GM23248 (cell line): ENCODE measurements at regions not wholly inside any gene's neighbourhood (a gene's known extent, or its start where the extent isn't known, plus 50 kb on each side); places are given as distances from the start of the nearest gene placed in this dataset.

ENCODE experiments used
- DNase-seq: peaks from one replicate; pipeline ENCODE4 v3.0.0-alpha.2; 2015
- H2AFZ ChIP-seq: fragments of 200-600 bp; sonication (generic); 2 replicates; pipeline ENCODE4 v1.6.1; 2016; ENCODE audit warnings: antibody characterized with exemption
- H3F3A ChIP-seq: fragments of 200-600 bp; sonication (generic); 2 replicates; pipeline ENCODE4 v1.6.1; 2016; ENCODE audit warnings: mild to moderate bottlenecking, antibody characterized with exemption, mixed run types; ENCODE audit not compliant: insufficient read depth
- H3K27ac ChIP-seq: fragments of 200-600 bp; sonication (generic); 2 replicates; pipeline ENCODE4 v1.5.1; 2016; ENCODE audit warnings: mild to moderate bottlenecking
- H3K27me3 ChIP-seq: fragments of 200-600 bp; sonication (generic); replicated peaks from 2 replicates; pipeline ENCODE4 v1.6.1; 2016; ENCODE audit warnings: mild to moderate bottlenecking; ENCODE audit not compliant: insufficient read depth
- H3K36me3 ChIP-seq: fragments of 200-600 bp; sonication (generic); 2 replicates; pipeline ENCODE4 v1.6.1; 2016; ENCODE audit warnings: low read depth, mild to moderate bottlenecking
- H3K4me1 ChIP-seq: fragments of 200-600 bp; sonication (generic); 2 replicates; pipeline ENCODE4 v1.6.1; 2016; ENCODE audit warnings: mild to moderate bottlenecking; ENCODE audit not compliant: insufficient read depth
- H3K4me2 ChIP-seq: fragments of 200-600 bp; sonication (generic); one replicate; pipeline ENCODE4 v1.6.1; 2016; ENCODE audit warnings: mild to moderate bottlenecking; ENCODE audit not compliant: unreplicated experiment
- H3K4me3 ChIP-seq: fragments of 200-600 bp; sonication (generic); 2 replicates; pipeline ENCODE4 v1.5.1; 2016; ENCODE audit warnings: mild to moderate bottlenecking
- H3K79me2 ChIP-seq: fragments of 200-600 bp; sonication (generic); 2 replicates; pipeline ENCODE4 v1.6.1; 2016; ENCODE audit warnings: mild to moderate bottlenecking; ENCODE audit not compliant: insufficient read depth
- H3K9ac ChIP-seq: fragments of 200-600 bp; sonication (generic); 2 replicates; pipeline ENCODE4 v1.6.1; 2016; ENCODE audit warnings: mild to moderate bottlenecking
- H3K9me2 ChIP-seq: fragments of 200-600 bp; sonication (generic); 2 replicates; pipeline ENCODE4 v1.6.1; 2016; ENCODE audit warnings: mixed run types, mild to moderate bottlenecking, moderate library complexity; ENCODE audit not compliant: insufficient read depth
- H3K9me3 ChIP-seq: fragments of 200-600 bp; sonication (generic); one replicate; pipeline ENCODE4 v1.6.1; 2017; ENCODE audit warnings: low read depth
- H4K20me1 ChIP-seq: fragments of 200-600 bp; sonication (generic); 2 replicates; pipeline ENCODE4 v1.6.0; 2016; ENCODE audit not compliant: insufficient read depth
- EZH2 ChIP-seq: fragments of 200-600 bp; sonication (generic); IDR thresholded peaks from 2 replicates; pipeline ENCODE4 v1.6.1; 2018; ENCODE audit warnings: antibody characterized with exemption, mild to moderate bottlenecking; ENCODE audit not compliant: insufficient read depth, poor library complexity, severe bottlenecking
- EZH2phosphoT487 ChIP-seq: fragments of 200-600 bp; sonication (generic); IDR thresholded peaks from 2 replicates; pipeline ENCODE4 v1.6.1; 2018; ENCODE audit warnings: antibody characterized with exemption, moderate library complexity, mild to moderate bottlenecking, low read depth; ENCODE audit not compliant: insufficient read depth
- WGBS, 2 experiments: methylation state at CpG; one replicate each; pipeline ENCODE4 v1.1.6; 2015 to 2017; ENCODE audit warnings: low lambda C conversion rate in 2 of 2, low coverage in 1 of 2; ENCODE audit errors: missing lambda C conversion rate in 2 of 2; 5-methylcytosine and 5-hydroxymethylcytosine counted together
- in situ Hi-C: fragments of 300-500 bp; cut with MboI; formaldehyde crosslinking; loops from 2 replicates; pipeline ENCODE4 v1.15.0; 2020

- Histone ChIP-seq H3K4me3 (no peak overlapping the region), H3K36me3 (no peaks in the 10 kb centered on the region), H4K20me1 (no peaks in the 10 kb centered on the region), H3K9me2 (no peaks in the 10 kb centered on the region), H3K27me3 (no peaks in the 10 kb centered on the region), H3K4me1 (no peaks in the 10 kb centered on the region), H3F3A (no peaks in the 10 kb centered on the region), H3K9me3 (no peaks in the 10 kb centered on the region), H2AFZ (no peak overlapping the region), H3K4me2 (no peak overlapping the region), H3K9ac (no peak overlapping the region), H3K27ac (no peak overlapping the region), H3K79me2 (no peaks in the 10 kb centered on the region)
- in situ Hi-C loops: no loop called here
- TF ChIP-seq EZH2 (no peak), EZH2phosphoT487 (no peak)
- WGBS, 2 experiments: 33 to 42% methylated on average over 2 of the region's 2 CpGs
- DNase-seq: no peak
These were observed 82.2 kb upstream of the C9orf72 start for GRCh38 chr9:27655441-27655840.

- H3K9me2 ChIP-seq: no peaks in the 10 kb centered on the region
- no peak overlapping the region for H3K27ac ChIP-seq
- no peaks in the 10 kb centered on the region for H3K27me3 ChIP-seq
- TF ChIP-seq EZH2phosphoT487: no peak
- H3K79me2 ChIP-seq: no peaks in the 10 kb centered on the region
- no peaks in the 10 kb centered on the region for H3K9me3 ChIP-seq
- in situ Hi-C loops: no loop called here
- H3K4me3 ChIP-seq: no peak overlapping the region
- no peaks in the 10 kb centered on the region for H3F3A ChIP-seq
- H4K20me1 ChIP-seq: no peaks in the 10 kb centered on the region
- H3K36me3 ChIP-seq: no peaks in the 10 kb centered on the region
- no peak overlapping the region for H3K9ac ChIP-seq
- no peak overlapping the region for H2AFZ ChIP-seq
- no peaks in the 10 kb centered on the region for H3K4me1 ChIP-seq
- no peak for DNase-seq
- H3K4me2 ChIP-seq: no peak overlapping the region
- WGBS, 2 experiments: 23 to 37% methylated on average over 4 of the region's 4 CpGs
These were observed 85.7 kb upstream of the C9orf72 start for GRCh38 chr9:27659001-27659400.

GRCh38 chr9:27659571-27659970 is 86.3 kb upstream of the C9orf72 start:
- Histone ChIP-seq H3K27me3 (no peaks in the 10 kb centered on the region), H3K4me2 (no peak overlapping the region), H3K9me3 (no peaks in the 10 kb centered on the region), H3K9ac (no peak overlapping the region), H3K4me1 (no peaks in the 10 kb centered on the region), H3K36me3 (no peaks in the 10 kb centered on the region), H3K27ac (no peak overlapping the region), H3K4me3 (no peak overlapping the region), H3K9me2 (no peaks in the 10 kb centered on the region), H4K20me1 (no peaks in the 10 kb centered on the region), H3K79me2 (no peaks in the 10 kb centered on the region), H2AFZ (no peak overlapping the region), H3F3A (no peaks in the 10 kb centered on the region)
- WGBS, 2 experiments: 24 to 31% methylated on average over 3 of the region's 3 CpGs
- no peak for TF ChIP-seq EZH2phosphoT487
- no peak for TF ChIP-seq EZH2
- no peak for DNase-seq
- in situ Hi-C loops: no loop called here

GRCh38 chr9:27660148-27660547 is 86.9 kb upstream of the C9orf72 start:
- no peak for DNase-seq
- Histone ChIP-seq H3K36me3 (no peaks in the 10 kb centered on the region), H3K79me2 (no peaks in the 10 kb centered on the region), H3K9ac (no peak overlapping the region), H3K9me3 (no peaks in the 10 kb centered on the region), H3K4me1 (no peaks in the 10 kb centered on the region), H4K20me1 (no peaks in the 10 kb centered on the region), H3K27me3 (no peaks in the 10 kb centered on the region), H3K4me3 (no peak overlapping the region), H3K4me2 (no peak overlapping the region), H3F3A (no peaks in the 10 kb centered on the region), H2AFZ (no peak overlapping the region), H3K9me2 (no peaks in the 10 kb centered on the region), H3K27ac (no peak overlapping the region)
- in situ Hi-C loops: no loop called here
- no peak for TF ChIP-seq EZH2
- no peak for TF ChIP-seq EZH2phosphoT487
- 23 to 25% methylated on average over 4 of the region's 4 CpGs for WGBS, 2 experiments

GRCh38 chr9:27663526-27663925 is 90.2 kb upstream of the C9orf72 start:
- H3K79me2 ChIP-seq: no peaks in the 10 kb centered on the region
- no peak overlapping the region for H2AFZ ChIP-seq
- no peaks in the 10 kb centered on the region for H3F3A ChIP-seq
- in situ Hi-C loops: no loop called here
- H3K4me2 ChIP-seq: no peak overlapping the region
- H3K4me1 ChIP-seq: no peaks in the 10 kb centered on the region
- TF ChIP-seq EZH2phosphoT487 (no peak), EZH2 (no peak)
- H4K20me1 ChIP-seq: no peaks in the 10 kb centered on the region
- 0 out of 2 replicates have a peak, but pooled peaks cover 4% of the 10 kb centered on the region for H3K27me3 ChIP-seq
- no peak overlapping the region for H3K9ac ChIP-seq
- H3K27ac ChIP-seq: no peak overlapping the region
- DNase-seq: no peak
- no peaks in the 10 kb centered on the region for H3K9me2 ChIP-seq
- H3K36me3 ChIP-seq: no peaks in the 10 kb centered on the region
- WGBS, 2 experiments: 14 to 21% methylated on average over 5 of the region's 5 CpGs
- no peaks in the 10 kb centered on the region for H3K9me3 ChIP-seq
- H3K4me3 ChIP-seq: no peak overlapping the region
